Parathyroid adenoma (tissue), 2 donors: ENCODE measurements at regions not wholly inside any gene's neighbourhood (a gene's known extent, or its start where the extent isn't known, plus 50 kb on each side); places are given as distances from the start of the nearest gene placed in this dataset.

ENCODE experiments used
- H2AFZ ChIP-seq: fragments of 300-600 bp; sonication (generic); one replicate; pipeline ENCODE4 v1.7.0; 2017; ENCODE audit warnings: antibody characterized with exemption, mild to moderate bottlenecking
- H3K27ac ChIP-seq: fragments of 300-600 bp; sonication (generic); one replicate; pipeline ENCODE4 v1.7.0; 2017
- H3K27me3 ChIP-seq: fragments of 300-600 bp; sonication (generic); one replicate; pipeline ENCODE4 v1.7.0; 2017; ENCODE audit warnings: low read length; ENCODE audit not compliant: control insufficient read depth, insufficient read depth
- H3K36me3 ChIP-seq: fragments of 300-600 bp; sonication (generic); one replicate; pipeline ENCODE4 v1.7.0; 2017; ENCODE audit warnings: low read length; ENCODE audit not compliant: control insufficient read depth, insufficient read depth
- H3K4me1 ChIP-seq: fragments of 300-600 bp; sonication (generic); one replicate; pipeline ENCODE4 v1.7.0; 2017; ENCODE audit warnings: control low read depth
- H3K4me2 ChIP-seq: fragments of 300-600 bp; sonication (generic); one replicate; pipeline ENCODE4 v1.7.0; 2017; ENCODE audit warnings: low read length
- H3K4me3 ChIP-seq: fragments of 300-600 bp; sonication (generic); one replicate; pipeline ENCODE4 v1.7.0; 2017; ENCODE audit warnings: low read depth, low read length
- H3K79me2 ChIP-seq: fragments of 300-600 bp; sonication (generic); one replicate; pipeline ENCODE4 v1.7.0; 2017; ENCODE audit warnings: control low read depth
- H3K9ac ChIP-seq: fragments of 300-600 bp; sonication (generic); one replicate; pipeline ENCODE4 v1.7.0; 2017; ENCODE audit warnings: mild to moderate bottlenecking
- H3K9me3 ChIP-seq: fragments of 300-600 bp; sonication (generic); one replicate; pipeline ENCODE4 v1.7.0; 2017; ENCODE audit warnings: low read length; ENCODE audit not compliant: control insufficient read depth
- TF ChIP-seq, protein P1 (sequence below): fragments of 300-600 bp; sonication (generic); IDR thresholded peaks from one replicate; pipeline ENCODE4 v1.7.0; 2017; ENCODE audit warnings: antibody characterized with exemption, mild to moderate bottlenecking
- donor health status: primary hyperparathyroidism.

- Histone ChIP-seq H3K4me2 (no peak overlapping the region), H3K4me3 (no peak overlapping the region), H3K27me3 (no peaks in the 10 kb centered on the region), H3K79me2 (no peaks in the 10 kb centered on the region), H2AFZ (no peak overlapping the region), H3K36me3 (no peaks in the 10 kb centered on the region), H3K27ac (no peak overlapping the region), H3K9me3 (no peaks in the 10 kb centered on the region), H3K4me1 (no peaks in the 10 kb centered on the region), H3K9ac (no peak overlapping the region)
- TF ChIP-seq, protein P1, sequence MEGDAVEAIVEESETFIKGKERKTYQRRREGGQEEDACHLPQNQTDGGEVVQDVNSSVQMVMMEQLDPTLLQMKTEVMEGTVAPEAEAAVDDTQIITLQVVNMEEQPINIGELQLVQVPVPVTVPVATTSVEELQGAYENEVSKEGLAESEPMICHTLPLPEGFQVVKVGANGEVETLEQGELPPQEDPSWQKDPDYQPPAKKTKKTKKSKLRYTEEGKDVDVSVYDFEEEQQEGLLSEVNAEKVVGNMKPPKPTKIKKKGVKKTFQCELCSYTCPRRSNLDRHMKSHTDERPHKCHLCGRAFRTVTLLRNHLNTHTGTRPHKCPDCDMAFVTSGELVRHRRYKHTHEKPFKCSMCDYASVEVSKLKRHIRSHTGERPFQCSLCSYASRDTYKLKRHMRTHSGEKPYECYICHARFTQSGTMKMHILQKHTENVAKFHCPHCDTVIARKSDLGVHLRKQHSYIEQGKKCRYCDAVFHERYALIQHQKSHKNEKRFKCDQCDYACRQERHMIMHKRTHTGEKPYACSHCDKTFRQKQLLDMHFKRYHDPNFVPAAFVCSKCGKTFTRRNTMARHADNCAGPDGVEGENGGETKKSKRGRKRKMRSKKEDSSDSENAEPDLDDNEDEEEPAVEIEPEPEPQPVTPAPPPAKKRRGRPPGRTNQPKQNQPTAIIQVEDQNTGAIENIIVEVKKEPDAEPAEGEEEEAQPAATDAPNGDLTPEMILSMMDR: no peak
Observed at GRCh38 chr1:55574691-55575225, 359.6 kb upstream of the USP24 start.

DNA sequence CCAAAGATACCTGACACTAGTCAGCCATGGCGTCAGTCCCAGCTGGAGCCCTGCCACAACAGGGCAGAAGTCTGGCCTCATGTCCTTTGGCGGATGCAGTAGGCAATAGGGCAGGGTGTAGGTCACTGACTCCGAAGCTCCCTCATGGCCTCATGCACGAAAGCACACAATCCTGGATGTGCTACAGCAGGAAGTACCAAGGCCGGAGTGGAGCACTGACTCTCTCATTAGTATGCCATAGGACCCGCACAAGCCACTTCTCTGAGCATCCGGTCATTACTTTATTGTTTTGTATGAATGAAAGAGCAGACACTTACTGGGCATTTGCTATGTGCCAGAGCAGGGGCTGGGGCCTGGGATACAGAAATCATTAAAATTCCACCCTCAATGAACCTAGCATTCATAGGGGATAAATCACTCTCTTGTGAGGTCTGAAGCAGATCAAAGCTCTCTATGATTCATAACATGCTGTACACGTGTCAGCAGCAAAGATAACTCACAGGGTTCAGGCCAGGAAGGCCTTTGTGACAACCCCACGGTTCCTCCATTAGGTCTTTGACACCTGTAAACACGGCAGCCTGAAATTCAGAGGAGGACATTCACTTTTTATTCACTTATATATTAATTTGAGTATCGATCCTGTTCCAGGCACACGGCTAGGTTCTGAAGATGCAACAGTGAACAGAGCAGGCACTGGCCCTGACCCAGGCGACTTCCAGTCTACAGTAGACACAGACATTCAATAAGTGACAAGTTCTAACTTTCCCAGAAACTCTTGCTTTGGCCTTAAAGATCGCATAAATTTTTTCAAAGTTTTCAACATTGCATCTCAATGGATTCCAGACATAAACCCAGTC is 357.9 kb upstream of the USP24 start:
- no peak overlapping the region for H3K27ac ChIP-seq
- no peaks in the 10 kb centered on the region for H3K36me3 ChIP-seq
- no peak overlapping the region for H3K4me2 ChIP-seq
- H3K9ac ChIP-seq: no peak overlapping the region
- H2AFZ ChIP-seq: no peak overlapping the region
- no peaks in the 10 kb centered on the region for H3K79me2 ChIP-seq
- no peaks in the 10 kb centered on the region for H3K9me3 ChIP-seq
- H3K4me3 ChIP-seq: no peak overlapping the region
- no peaks in the 10 kb centered on the region for H3K27me3 ChIP-seq
- H3K4me1 ChIP-seq: no peaks in the 10 kb centered on the region
- TF ChIP-seq, protein P1: no peak

- Histone ChIP-seq H3K4me3 (no peak overlapping the region), H3K4me1 (no peaks in the 10 kb centered on the region), H2AFZ (no peak overlapping the region), H3K27me3 (no peaks in the 10 kb centered on the region), H3K27ac (no peak overlapping the region), H3K36me3 (no peaks in the 10 kb centered on the region), H3K79me2 (no peaks in the 10 kb centered on the region), H3K9me3 (no peaks in the 10 kb centered on the region), H3K9ac (no peak overlapping the region), H3K4me2 (no peak overlapping the region)
- TF ChIP-seq, protein P1: no peak
Observed at GRCh38 chr1:55571767-55572166, 356.6 kb upstream of the USP24 start.

- Histone ChIP-seq H3K27ac (no peak overlapping the region), H3K9ac (no peak overlapping the region), H2AFZ (no peak overlapping the region), H3K9me3 (no peaks in the 10 kb centered on the region), H3K4me2 (no peak overlapping the region), H3K4me1 (no peaks in the 10 kb centered on the region), H3K36me3 (no peaks in the 10 kb centered on the region), H3K79me2 (no peaks in the 10 kb centered on the region), H3K27me3 (no peaks in the 10 kb centered on the region), H3K4me3 (no peak overlapping the region)
- TF ChIP-seq, protein P1: no peak
Observed at GRCh38 chr1:55569417-55569816, 354.3 kb upstream of the USP24 start.
